ENCODE measurements at regions not wholly inside any gene's neighbourhood (a gene's known extent, or its start where the extent isn't known, plus 50 kb on each side); places are given as distances from the start of the nearest gene placed in this dataset.

DNA sequence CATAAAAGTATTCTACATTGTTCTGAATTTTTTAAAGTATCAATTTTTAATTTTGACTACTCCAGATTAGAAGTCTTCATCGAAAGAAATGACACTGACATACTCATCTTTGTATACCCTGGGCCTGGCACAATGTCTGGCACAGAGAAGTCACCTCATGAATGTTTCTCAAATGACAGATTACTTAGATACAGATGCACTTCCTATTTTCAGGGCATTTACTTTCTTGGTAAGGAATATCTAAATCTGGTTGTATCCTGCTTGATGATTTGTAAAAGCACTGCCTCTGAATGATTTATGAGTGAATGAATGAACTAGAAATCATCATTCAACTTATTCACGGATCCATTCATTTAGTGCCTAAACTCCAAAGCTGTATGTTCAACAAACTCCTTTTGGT is 1784.7 kb downstream of the LRRC4C start:
- POLR2A ChIA-PET = no interaction called here

DNA sequence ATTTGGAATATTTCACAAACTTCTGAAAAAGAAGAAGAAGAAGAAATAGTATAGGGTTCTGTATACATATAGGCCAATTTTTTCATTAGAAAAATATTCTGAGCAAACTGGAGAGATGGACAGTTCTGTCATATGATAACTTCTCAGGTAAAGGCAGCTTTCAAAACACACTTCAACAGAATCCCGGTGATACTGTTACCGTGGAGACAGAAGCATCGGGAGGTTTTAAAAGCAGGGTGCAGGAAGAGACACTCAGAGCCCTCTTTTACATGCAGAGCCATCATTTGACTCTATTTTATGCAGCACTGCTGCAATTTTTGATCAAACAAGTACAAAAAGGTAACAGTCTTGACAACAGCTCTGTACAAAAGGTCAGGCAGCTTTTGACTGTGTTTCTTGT is 1785.4 kb downstream of the LRRC4C start:
- ChIA-PET CTCF (no interaction called here), POLR2A (no interaction called here)
- peaks cover 7% of the 10 kb centered on the region for H3K4me1 Mint-ChIP-seq (ENCODE audit: insufficient read depth, unreplicated experiment)
- BruUV-seq (replicated peaks) = no TSS peak
- intact Hi-C loops (cut with micrococcal nuclease) = no loop called here
- DNase-seq (ENCODE audit: unreplicated experiment) = no peak
- no peaks in the 10 kb centered on the region for H3K27me3 Mint-ChIP-seq (ENCODE audit: insufficient read depth, unreplicated experiment)
- no peaks in the 10 kb centered on the region for H3K9me3 Mint-ChIP-seq (ENCODE audit: unreplicated experiment)
- no peak overlapping the region for H3K27ac Mint-ChIP-seq (ENCODE audit: low read depth, unreplicated experiment)
- H3K36me3 Mint-ChIP-seq (ENCODE audit: insufficient read depth, unreplicated experiment) = no peaks in the 10 kb centered on the region
- TF ChIP-seq, protein P1, sequence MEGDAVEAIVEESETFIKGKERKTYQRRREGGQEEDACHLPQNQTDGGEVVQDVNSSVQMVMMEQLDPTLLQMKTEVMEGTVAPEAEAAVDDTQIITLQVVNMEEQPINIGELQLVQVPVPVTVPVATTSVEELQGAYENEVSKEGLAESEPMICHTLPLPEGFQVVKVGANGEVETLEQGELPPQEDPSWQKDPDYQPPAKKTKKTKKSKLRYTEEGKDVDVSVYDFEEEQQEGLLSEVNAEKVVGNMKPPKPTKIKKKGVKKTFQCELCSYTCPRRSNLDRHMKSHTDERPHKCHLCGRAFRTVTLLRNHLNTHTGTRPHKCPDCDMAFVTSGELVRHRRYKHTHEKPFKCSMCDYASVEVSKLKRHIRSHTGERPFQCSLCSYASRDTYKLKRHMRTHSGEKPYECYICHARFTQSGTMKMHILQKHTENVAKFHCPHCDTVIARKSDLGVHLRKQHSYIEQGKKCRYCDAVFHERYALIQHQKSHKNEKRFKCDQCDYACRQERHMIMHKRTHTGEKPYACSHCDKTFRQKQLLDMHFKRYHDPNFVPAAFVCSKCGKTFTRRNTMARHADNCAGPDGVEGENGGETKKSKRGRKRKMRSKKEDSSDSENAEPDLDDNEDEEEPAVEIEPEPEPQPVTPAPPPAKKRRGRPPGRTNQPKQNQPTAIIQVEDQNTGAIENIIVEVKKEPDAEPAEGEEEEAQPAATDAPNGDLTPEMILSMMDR (IDR thresholded peaks at IDR 0.05; ENCODE audit: unreplicated experiment) = no peak
- H3K4me3 Mint-ChIP-seq (ENCODE audit: unreplicated experiment) = no peak overlapping the region

More for the DNA sequence above, 1784.7 kb downstream of the LRRC4C start:
- TF ChIP-seq, protein P1 (IDR thresholded peaks at IDR 0.05; ENCODE audit: unreplicated experiment) = no peak
- Mint-ChIP-seq H3K4me1 (ENCODE audit: insufficient read depth, unreplicated experiment) (peaks cover 6% of the 10 kb centered on the region), H3K9me3 (ENCODE audit: unreplicated experiment) (no peaks in the 10 kb centered on the region), H3K27me3 (ENCODE audit: insufficient read depth, unreplicated experiment) (no peaks in the 10 kb centered on the region), H3K4me3 (ENCODE audit: unreplicated experiment) (no peak overlapping the region), H3K36me3 (ENCODE audit: insufficient read depth, unreplicated experiment) (no peaks in the 10 kb centered on the region), H3K27ac (ENCODE audit: low read depth, unreplicated experiment) (no peak overlapping the region)
- intact Hi-C loops (cut with micrococcal nuclease) = no loop called here
- DNase-seq (ENCODE audit: unreplicated experiment) = no peak
- CTCF ChIA-PET = interaction anchor here (1.0 kb wide), 1 partner anchor 9 kb away, joined by 4 read pairs; no protein-coding TSS in a partner anchor
- BruUV-seq (replicated peaks) = no TSS peak

DNA sequence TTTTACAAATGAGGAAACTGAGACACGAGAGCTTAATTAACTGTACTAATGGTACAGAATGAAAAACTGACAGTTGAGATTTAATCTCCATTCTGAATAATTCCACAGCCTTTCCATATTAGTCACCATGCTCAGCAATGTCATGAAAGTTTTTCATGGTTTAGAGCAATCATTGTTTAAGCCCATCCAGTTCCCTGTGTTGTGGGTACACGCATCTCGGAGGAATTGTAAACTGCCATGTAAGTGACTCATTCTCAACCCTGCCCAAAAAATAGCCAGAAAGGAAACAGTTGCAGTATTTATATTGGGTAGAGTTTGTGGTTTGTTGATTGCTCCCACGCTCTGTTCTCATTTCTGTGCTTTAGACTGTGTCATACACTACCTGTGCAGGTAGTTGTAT is 1790.8 kb downstream of the LRRC4C start:
- H3K4me1 Mint-ChIP-seq (ENCODE audit: insufficient read depth, unreplicated experiment) = peaks cover 9% of the 10 kb centered on the region
- no peak overlapping the region for H3K4me3 Mint-ChIP-seq (ENCODE audit: unreplicated experiment)
- BruUV-seq (replicated peaks) = no TSS peak
- H3K36me3 Mint-ChIP-seq (ENCODE audit: insufficient read depth, unreplicated experiment) = no peaks in the 10 kb centered on the region
- peak overlapping the region; percentile 50 for H3K27ac Mint-ChIP-seq (ENCODE audit: low read depth, unreplicated experiment)
- H3K27me3 Mint-ChIP-seq (ENCODE audit: insufficient read depth, unreplicated experiment) = no peaks in the 10 kb centered on the region
- H3K9me3 Mint-ChIP-seq (ENCODE audit: unreplicated experiment) = no peaks in the 10 kb centered on the region
- intact Hi-C loops (cut with micrococcal nuclease) = no loop called here
- ChIA-PET POLR2A (no interaction called here), CTCF (no interaction called here)
- DNase-seq (ENCODE audit: unreplicated experiment) = peak; percentile 77
- TF ChIP-seq, protein P1 (IDR thresholded peaks at IDR 0.05; ENCODE audit: unreplicated experiment) = no peak

DNA sequence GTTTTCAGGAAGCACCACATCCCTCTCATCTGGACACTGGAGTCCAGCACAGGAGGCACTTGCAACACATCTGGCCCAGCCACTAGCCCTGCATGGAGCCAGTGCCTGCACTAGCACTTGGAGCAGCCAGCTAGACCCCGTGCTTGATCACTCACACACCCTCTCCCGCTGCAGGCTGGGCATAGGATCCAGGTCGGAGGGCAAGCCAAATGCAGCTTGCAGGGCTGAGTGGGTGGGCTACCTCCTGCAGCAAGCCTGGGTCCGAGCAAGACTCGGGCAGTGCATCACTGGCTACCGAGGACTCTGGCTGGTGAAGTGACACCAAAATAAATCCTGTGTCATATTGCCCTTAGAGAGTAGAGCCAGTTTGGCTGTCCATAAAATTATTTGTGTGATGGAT is 1795.4 kb downstream of the LRRC4C start:
- Mint-ChIP-seq H3K27me3 (ENCODE audit: insufficient read depth, unreplicated experiment) (no peaks in the 10 kb centered on the region), H3K27ac (ENCODE audit: low read depth, unreplicated experiment) (no peak overlapping the region), H3K4me1 (ENCODE audit: insufficient read depth, unreplicated experiment) (peaks cover 6% of the 10 kb centered on the region), H3K4me3 (ENCODE audit: unreplicated experiment) (no peak overlapping the region), H3K36me3 (ENCODE audit: insufficient read depth, unreplicated experiment) (no peaks in the 10 kb centered on the region), H3K9me3 (ENCODE audit: unreplicated experiment) (no peaks in the 10 kb centered on the region)
- CTCF ChIA-PET = no interaction called here
- TF ChIP-seq, protein P1 (IDR thresholded peaks at IDR 0.05; ENCODE audit: unreplicated experiment) = no peak
- POLR2A ChIA-PET = interaction anchor here (0.6 kb wide), 1 partner anchor 1501 kb away, joined by 3 read pairs; no protein-coding TSS in a partner anchor
- BruUV-seq (replicated peaks) = no TSS peak
- intact Hi-C loops (cut with micrococcal nuclease) = no loop called here
- no peak for DNase-seq (ENCODE audit: unreplicated experiment)
